ENCODE measurements at regions not wholly inside any gene's neighbourhood (a gene's known extent, or its start where the extent isn't known, plus 50 kb on each side); places are given as distances from the start of the nearest gene placed in this dataset.

- Histone ChIP-seq H2BK5ac (ENCODE audit: insufficient read length, low read length) (no peak overlapping the region), H3K18ac (ENCODE audit: insufficient read length, low read depth, low read length) (no peak overlapping the region), H2BK20ac (ENCODE audit: low read depth, low read length, poor library complexity, severe bottlenecking) (no peak overlapping the region), H3K79me1 (ENCODE audit: insufficient read depth, low read depth, low read length, poor library complexity, severe bottlenecking) (no peaks in the 10 kb centered on the region), H3K56ac (ENCODE audit: insufficient read length, low read depth, low read length) (no peak overlapping the region), H3K27me3 (ENCODE audit: insufficient read depth, low read length) (no peaks in the 10 kb centered on the region), H4K91ac (ENCODE audit: insufficient read length, low read depth, low read length) (no peak overlapping the region), H3K9ac (ENCODE audit: extremely low read depth, insufficient read length, low read length) (no peak overlapping the region), H3K27ac (ENCODE audit: insufficient read length, low read depth, low read length) (no peak overlapping the region), H3K9me3 (ENCODE audit: control insufficient read depth, low read depth, low read length) (no peaks in the 10 kb centered on the region), H3K4me2 (ENCODE audit: insufficient read depth, insufficient read length, low read length) (no peak overlapping the region), H3T11ph (ENCODE audit: low read length) (no peak overlapping the region), H2BK15ac (ENCODE audit: low read depth, low read length) (no peak overlapping the region), H2BK12ac (ENCODE audit: insufficient read length, low read depth, low read length) (no peak overlapping the region), H3K23ac (ENCODE audit: insufficient read length, low read depth, low read length) (no peak overlapping the region), H2AK5ac (ENCODE audit: insufficient read length, low read length) (no peak overlapping the region), H3K23me2 (ENCODE audit: insufficient read length, low read depth, low read length, poor library complexity, severe bottlenecking) (no peaks in the 10 kb centered on the region), H3K4ac (ENCODE audit: low read depth, low read length) (no peak overlapping the region), H4K20me1 (ENCODE audit: control insufficient read depth, insufficient read depth, insufficient read length) (no peaks in the 10 kb centered on the region), H2AFZ (ENCODE audit: low read length) (no peak overlapping the region), H3K79me2 (ENCODE audit: insufficient read depth, low read length) (no peaks in the 10 kb centered on the region), H3K14ac (ENCODE audit: insufficient read depth, low read length) (no peak overlapping the region), H3K4me1 (ENCODE audit: insufficient read depth, low read length) (no peaks in the 10 kb centered on the region), H4K5ac (ENCODE audit: insufficient read length, low read depth, low read length) (no peak overlapping the region), H4K8ac (replicated peaks; ENCODE audit: insufficient read length, low read depth, low read length) (no peak overlapping the region), H2BK120ac (ENCODE audit: low read depth, low read length, poor library complexity, severe bottlenecking) (no peak overlapping the region)
- no peaks in the 10 kb centered on the region for H3K36me3 Mint-ChIP-seq (ENCODE audit: insufficient read depth in 1 of 3, low read depth in 3 of 3)
- H3K4me3 Mint-ChIP-seq: no peak overlapping the region
- H3K27ac Mint-ChIP-seq: no peak overlapping the region
- TF ChIP-seq, protein P1, sequence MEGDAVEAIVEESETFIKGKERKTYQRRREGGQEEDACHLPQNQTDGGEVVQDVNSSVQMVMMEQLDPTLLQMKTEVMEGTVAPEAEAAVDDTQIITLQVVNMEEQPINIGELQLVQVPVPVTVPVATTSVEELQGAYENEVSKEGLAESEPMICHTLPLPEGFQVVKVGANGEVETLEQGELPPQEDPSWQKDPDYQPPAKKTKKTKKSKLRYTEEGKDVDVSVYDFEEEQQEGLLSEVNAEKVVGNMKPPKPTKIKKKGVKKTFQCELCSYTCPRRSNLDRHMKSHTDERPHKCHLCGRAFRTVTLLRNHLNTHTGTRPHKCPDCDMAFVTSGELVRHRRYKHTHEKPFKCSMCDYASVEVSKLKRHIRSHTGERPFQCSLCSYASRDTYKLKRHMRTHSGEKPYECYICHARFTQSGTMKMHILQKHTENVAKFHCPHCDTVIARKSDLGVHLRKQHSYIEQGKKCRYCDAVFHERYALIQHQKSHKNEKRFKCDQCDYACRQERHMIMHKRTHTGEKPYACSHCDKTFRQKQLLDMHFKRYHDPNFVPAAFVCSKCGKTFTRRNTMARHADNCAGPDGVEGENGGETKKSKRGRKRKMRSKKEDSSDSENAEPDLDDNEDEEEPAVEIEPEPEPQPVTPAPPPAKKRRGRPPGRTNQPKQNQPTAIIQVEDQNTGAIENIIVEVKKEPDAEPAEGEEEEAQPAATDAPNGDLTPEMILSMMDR (conservative IDR thresholded peaks at IDR 0.05): no peak
- peaks cover 0 to 4% of the 10 kb centered on the region in 2 experiments; a peak in 2 of 4 replicates for H3K4me1 Mint-ChIP-seq
- DNase-seq: no peak
- peaks cover 2% of the 10 kb centered on the region; the same call in 1 of the 2 replicates for H3K27me3 Mint-ChIP-seq (ENCODE audit: low read depth)
- no CpG with 5 or more reads among the region's 2 CpGs for WGBS (ENCODE audit: extremely low coverage, insufficient read length, low lambda C conversion rate)
- no peaks in the 10 kb centered on the region for H3K9me3 Mint-ChIP-seq
These were observed 88.7 kb upstream of the PIK3R1 start for GRCh38 chr5:68126886-68127285.
